ENCODE measurements at regions not wholly inside any gene's neighbourhood (a gene's known extent, or its start where the extent isn't known, plus 50 kb on each side); places are given as distances from the start of the nearest gene placed in this dataset.
A peak's percentile ranks its signal among the peaks of the same experiment; 100 is the strongest.

DNA sequence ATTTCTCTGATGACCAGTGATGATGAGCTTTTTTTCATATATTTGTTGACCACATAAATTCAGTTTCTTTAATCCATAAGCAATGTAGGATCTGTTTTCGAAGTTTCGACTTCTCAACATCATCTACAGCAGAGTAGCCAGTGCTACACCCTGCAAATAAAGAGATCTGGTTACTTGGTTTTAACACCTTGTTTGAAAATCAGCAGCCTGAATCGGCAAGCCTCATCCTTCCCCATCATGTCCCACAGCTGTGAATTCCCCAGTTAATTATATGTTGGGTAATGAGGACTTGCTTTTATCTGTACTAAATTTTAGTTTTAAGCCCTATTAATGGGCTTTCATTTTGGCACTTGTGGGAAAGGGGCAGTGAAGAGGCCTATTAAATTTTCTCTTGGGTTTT lies 80.6 kb downstream of the BMP2 start:
- Histone ChIP-seq H3K27me3 (ENCODE audit: insufficient read depth) (no peaks in the 10 kb centered on the region), H3K36me3 (ENCODE audit: insufficient read depth) (no peaks in the 10 kb centered on the region), H3K4me1 (ENCODE audit: insufficient read depth) (peaks cover 14% of the 10 kb centered on the region), H3K27ac (ENCODE audit: low read depth) (no peak overlapping the region), H2AFZ (no peak overlapping the region), H4K20me1 (replicated peaks; ENCODE audit: insufficient read depth) (no peaks in the 10 kb centered on the region), H3K9me2 (ENCODE audit: insufficient read depth) (0 out of 2 replicates have a peak, but pooled peaks cover 7% of the 10 kb centered on the region), H3K79me2 (replicated peaks; ENCODE audit: insufficient read depth) (no peaks in the 10 kb centered on the region), H3K4me3 (no peak overlapping the region), H3F3A (replicated peaks; ENCODE audit: low read depth) (no peaks in the 10 kb centered on the region), H3K4me2 (no peak overlapping the region)
- DNase-seq (ENCODE audit: low spot score) (no peak), ATAC-seq (no peak)
- H3K36me3 Mint-ChIP-seq (ENCODE audit: low read depth): no peaks in the 10 kb centered on the region
- peaks cover 8% of the 10 kb centered on the region; the same call in 2 of the 3 replicates for H3K4me1 Mint-ChIP-seq
- peaks cover 2% of the 10 kb centered on the region for H3K27me3 Mint-ChIP-seq (ENCODE audit: insufficient read depth, low read depth, poor library complexity)
- H3K4me3 Mint-ChIP-seq: no peak overlapping the region
- no peak overlapping the region for H3K27ac Mint-ChIP-seq
- no peaks in the 10 kb centered on the region for H3K9me3 Mint-ChIP-seq
- no peak for TF ChIP-seq STAT1 (IDR thresholded peaks at IDR 0.05; ENCODE audit: unreplicated experiment)
- no peak for TF ChIP-seq JUNB (IDR thresholded peaks at IDR 0.05; ENCODE audit: unreplicated experiment)
- TF ChIP-seq, protein P1, sequence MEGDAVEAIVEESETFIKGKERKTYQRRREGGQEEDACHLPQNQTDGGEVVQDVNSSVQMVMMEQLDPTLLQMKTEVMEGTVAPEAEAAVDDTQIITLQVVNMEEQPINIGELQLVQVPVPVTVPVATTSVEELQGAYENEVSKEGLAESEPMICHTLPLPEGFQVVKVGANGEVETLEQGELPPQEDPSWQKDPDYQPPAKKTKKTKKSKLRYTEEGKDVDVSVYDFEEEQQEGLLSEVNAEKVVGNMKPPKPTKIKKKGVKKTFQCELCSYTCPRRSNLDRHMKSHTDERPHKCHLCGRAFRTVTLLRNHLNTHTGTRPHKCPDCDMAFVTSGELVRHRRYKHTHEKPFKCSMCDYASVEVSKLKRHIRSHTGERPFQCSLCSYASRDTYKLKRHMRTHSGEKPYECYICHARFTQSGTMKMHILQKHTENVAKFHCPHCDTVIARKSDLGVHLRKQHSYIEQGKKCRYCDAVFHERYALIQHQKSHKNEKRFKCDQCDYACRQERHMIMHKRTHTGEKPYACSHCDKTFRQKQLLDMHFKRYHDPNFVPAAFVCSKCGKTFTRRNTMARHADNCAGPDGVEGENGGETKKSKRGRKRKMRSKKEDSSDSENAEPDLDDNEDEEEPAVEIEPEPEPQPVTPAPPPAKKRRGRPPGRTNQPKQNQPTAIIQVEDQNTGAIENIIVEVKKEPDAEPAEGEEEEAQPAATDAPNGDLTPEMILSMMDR (conservative IDR thresholded peaks at IDR 0.05; ENCODE audit: low read depth in 2 of 2): no peak
- TF ChIP-seq EZH2phosphoT487 (IDR thresholded peaks at IDR 0.05; ENCODE audit: unreplicated experiment): no peak

DNA sequence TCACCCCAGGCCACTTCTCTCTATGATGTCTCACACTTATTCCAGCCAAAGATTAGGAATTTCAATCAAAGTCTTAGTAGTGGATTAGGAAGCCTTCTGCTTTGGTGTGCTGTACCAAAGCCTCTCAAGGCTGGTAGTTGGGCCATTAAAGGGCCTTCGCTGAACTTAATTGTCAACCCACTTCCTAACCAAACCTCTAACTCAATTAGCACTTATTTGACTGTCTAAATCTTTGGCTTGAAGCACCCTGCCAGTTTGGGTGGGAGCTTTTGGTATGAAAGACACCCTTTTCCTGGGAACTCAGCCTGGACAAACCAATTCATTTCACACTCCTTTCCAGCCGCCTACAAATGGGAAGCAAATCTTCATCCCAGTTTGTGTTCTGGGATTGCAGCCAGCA lies 81.5 kb downstream of the BMP2 start:
- Histone ChIP-seq H3K4me2 (peak overlapping the region; percentile 48), H3K9me2 (ENCODE audit: insufficient read depth) (0 out of 2 replicates have a peak, but pooled peaks cover 7% of the 10 kb centered on the region), H3K4me3 (no peak overlapping the region), H2AFZ (peak overlapping the region; percentile 66), H3K27me3 (ENCODE audit: insufficient read depth) (no peaks in the 10 kb centered on the region), H3K79me2 (replicated peaks; ENCODE audit: insufficient read depth) (no peaks in the 10 kb centered on the region), H3F3A (replicated peaks; ENCODE audit: low read depth) (no peaks in the 10 kb centered on the region), H4K20me1 (replicated peaks; ENCODE audit: insufficient read depth) (no peaks in the 10 kb centered on the region), H3K27ac (ENCODE audit: low read depth) (no peak overlapping the region), H3K4me1 (ENCODE audit: insufficient read depth) (peaks cover 14% of the 10 kb centered on the region), H3K36me3 (ENCODE audit: insufficient read depth) (no peaks in the 10 kb centered on the region)
- ATAC-seq (no peak), DNase-seq (ENCODE audit: low spot score) (no peak)
- H3K27me3 Mint-ChIP-seq (ENCODE audit: insufficient read depth, low read depth, poor library complexity): peaks cover 2% of the 10 kb centered on the region
- no peaks in the 10 kb centered on the region for H3K36me3 Mint-ChIP-seq (ENCODE audit: low read depth)
- H3K4me3 Mint-ChIP-seq: no peak overlapping the region
- TF ChIP-seq JUNB (IDR thresholded peaks at IDR 0.05; ENCODE audit: unreplicated experiment): no peak
- no peak for TF ChIP-seq POLR2AphosphoS5 (IDR thresholded peaks at IDR 0.05; ENCODE audit: low read depth)
- TF ChIP-seq EZH2 (IDR thresholded peaks at IDR 0.05; ENCODE audit: low read depth, unreplicated experiment): no peak
- TF ChIP-seq CREB1 (CRISPR knock-in tag; IDR thresholded peaks at IDR 0.05; ENCODE audit: low read depth): no peak
- TF ChIP-seq, protein P2, sequence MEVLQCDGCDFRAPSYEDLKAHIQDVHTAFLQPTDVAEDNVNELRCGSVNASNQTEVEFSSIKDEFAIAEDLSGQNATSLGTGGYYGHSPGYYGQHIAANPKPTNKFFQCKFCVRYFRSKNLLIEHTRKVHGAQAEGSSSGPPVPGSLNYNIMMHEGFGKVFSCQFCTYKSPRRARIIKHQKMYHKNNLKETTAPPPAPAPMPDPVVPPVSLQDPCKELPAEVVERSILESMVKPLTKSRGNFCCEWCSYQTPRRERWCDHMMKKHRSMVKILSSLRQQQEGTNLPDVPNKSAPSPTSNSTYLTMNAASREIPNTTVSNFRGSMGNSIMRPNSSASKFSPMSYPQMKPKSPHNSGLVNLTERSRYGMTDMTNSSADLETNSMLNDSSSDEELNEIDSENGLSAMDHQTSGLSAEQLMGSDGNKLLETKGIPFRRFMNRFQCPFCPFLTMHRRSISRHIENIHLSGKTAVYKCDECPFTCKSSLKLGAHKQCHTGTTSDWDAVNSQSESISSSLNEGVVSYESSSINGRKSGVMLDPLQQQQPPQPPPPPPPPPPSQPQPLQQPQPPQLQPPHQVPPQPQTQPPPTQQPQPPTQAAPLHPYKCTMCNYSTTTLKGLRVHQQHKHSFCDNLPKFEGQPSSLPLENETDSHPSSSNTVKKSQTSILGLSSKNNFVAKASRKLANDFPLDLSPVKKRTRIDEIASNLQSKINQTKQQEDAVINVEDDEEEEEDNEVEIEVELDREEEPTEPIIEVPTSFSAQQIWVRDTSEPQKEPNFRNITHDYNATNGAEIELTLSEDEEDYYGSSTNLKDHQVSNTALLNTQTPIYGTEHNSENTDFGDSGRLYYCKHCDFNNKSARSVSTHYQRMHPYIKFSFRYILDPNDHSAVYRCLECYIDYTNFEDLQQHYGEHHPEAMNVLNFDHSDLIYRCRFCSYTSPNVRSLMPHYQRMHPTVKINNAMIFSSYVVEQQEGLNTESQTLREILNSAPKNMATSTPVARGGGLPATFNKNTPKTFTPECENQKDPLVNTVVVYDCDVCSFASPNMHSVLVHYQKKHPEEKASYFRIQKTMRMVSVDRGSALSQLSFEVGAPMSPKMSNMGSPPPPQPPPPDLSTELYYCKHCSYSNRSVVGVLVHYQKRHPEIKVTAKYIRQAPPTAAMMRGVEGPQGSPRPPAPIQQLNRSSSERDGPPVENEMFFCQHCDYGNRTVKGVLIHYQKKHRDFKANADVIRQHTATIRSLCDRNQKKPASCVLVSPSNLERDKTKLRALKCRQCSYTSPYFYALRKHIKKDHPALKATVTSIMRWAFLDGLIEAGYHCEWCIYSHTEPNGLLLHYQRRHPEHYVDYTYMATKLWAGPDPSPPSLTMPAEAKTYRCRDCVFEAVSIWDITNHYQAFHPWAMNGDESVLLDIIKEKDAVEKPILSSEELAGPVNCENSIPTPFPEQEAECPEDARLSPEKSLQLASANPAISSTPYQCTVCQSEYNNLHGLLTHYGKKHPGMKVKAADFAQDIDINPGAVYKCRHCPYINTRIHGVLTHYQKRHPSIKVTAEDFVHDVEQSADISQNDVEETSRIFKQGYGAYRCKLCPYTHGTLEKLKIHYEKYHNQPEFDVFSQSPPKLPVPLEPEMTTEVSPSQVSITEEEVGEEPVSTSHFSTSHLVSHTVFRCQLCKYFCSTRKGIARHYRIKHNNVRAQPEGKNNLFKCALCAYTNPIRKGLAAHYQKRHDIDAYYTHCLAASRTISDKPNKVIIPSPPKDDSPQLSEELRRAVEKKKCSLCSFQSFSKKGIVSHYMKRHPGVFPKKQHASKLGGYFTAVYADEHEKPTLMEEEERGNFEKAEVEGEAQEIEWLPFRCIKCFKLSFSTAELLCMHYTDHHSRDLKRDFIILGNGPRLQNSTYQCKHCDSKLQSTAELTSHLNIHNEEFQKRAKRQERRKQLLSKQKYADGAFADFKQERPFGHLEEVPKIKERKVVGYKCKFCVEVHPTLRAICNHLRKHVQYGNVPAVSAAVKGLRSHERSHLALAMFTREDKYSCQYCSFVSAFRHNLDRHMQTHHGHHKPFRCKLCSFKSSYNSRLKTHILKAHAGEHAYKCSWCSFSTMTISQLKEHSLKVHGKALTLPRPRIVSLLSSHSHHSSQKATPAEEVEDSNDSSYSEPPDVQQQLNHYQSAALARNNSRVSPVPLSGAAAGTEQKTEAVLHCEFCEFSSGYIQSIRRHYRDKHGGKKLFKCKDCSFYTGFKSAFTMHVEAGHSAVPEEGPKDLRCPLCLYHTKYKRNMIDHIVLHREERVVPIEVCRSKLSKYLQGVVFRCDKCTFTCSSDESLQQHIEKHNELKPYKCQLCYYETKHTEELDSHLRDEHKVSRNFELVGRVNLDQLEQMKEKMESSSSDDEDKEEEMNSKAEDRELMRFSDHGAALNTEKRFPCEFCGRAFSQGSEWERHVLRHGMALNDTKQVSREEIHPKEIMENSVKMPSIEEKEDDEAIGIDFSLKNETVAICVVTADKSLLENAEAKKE (CRISPR knock-in tag; IDR thresholded peaks at IDR 0.05): no peak
- no peak for TF ChIP-seq STAT1 (IDR thresholded peaks at IDR 0.05; ENCODE audit: unreplicated experiment)
- no peaks in the 10 kb centered on the region for H3K9me3 Mint-ChIP-seq
- no peak overlapping the region for H3K27ac Mint-ChIP-seq
- peaks cover 8% of the 10 kb centered on the region; the same call in 2 of the 3 replicates for H3K4me1 Mint-ChIP-seq

Data from GM23338 (cell line).